ENCODE measurements at regions not wholly inside any gene's neighbourhood (a gene's known extent, or its start where the extent isn't known, plus 50 kb on each side); places are given as distances from the start of the nearest gene placed in this dataset.
A peak's percentile ranks its signal among the peaks of the same experiment; 100 is the strongest.

DNA sequence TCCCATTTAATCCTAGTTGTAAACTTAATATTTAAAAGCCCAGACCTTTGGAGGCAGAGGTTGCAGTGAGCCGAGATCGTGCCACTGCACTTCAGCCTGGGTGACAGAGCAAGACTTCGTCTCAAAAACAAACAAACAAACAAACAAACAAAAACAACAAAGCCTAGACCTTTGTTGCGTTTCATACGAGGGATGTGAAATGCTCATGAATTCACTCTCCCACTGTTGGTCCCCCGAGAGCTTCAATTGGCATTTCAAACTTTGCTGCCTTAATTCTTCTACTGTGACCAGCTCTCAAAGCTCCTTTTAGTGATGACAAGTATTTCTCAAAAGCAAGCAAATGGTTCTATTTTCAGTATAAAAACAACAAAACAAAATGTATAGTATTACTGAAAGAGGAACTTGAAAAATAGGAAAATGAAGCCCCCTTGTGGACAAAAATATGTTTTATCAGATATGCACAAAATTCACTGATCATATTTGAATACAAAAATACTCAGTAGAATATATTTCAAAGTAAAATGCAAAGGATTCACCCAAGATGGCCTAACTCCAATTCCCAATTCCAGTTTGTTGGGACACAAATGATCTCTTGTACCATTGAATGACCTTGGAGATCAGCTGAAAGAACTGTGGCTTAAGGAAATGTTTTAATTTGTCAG, 140.4 kb downstream of the ESM1 start:
- POLR2A ChIA-PET = no interaction called here
- Mint-ChIP-seq H3K4me1 (ENCODE audit: low read depth, unreplicated experiment) (no peaks in the 10 kb centered on the region), H3K9me3 (ENCODE audit: unreplicated experiment) (no peaks in the 10 kb centered on the region), H3K36me3 (ENCODE audit: insufficient read depth, unreplicated experiment) (no peaks in the 10 kb centered on the region), H3K27me3 (ENCODE audit: insufficient read depth, unreplicated experiment) (peaks cover 11% of the 10 kb centered on the region), H3K27ac (ENCODE audit: unreplicated experiment) (no peak overlapping the region), H3K4me3 (ENCODE audit: unreplicated experiment) (no peak overlapping the region)
- no TSS peak for BruUV-seq (replicated peaks)
- Histone ChIP-seq H3K4me1 (no peaks in the 10 kb centered on the region), H3K4me3 (ENCODE audit: low read depth, low read length) (no peak overlapping the region), H3K36me3 (ENCODE audit: control insufficient read depth, insufficient read depth, low read length) (no peaks in the 10 kb centered on the region), H3K27me3 (replicated peaks; ENCODE audit: control insufficient read depth, insufficient read depth, low read length) (no peaks in the 10 kb centered on the region), H3K9me3 (no peaks in the 10 kb centered on the region)
- TF ChIP-seq, protein P1, sequence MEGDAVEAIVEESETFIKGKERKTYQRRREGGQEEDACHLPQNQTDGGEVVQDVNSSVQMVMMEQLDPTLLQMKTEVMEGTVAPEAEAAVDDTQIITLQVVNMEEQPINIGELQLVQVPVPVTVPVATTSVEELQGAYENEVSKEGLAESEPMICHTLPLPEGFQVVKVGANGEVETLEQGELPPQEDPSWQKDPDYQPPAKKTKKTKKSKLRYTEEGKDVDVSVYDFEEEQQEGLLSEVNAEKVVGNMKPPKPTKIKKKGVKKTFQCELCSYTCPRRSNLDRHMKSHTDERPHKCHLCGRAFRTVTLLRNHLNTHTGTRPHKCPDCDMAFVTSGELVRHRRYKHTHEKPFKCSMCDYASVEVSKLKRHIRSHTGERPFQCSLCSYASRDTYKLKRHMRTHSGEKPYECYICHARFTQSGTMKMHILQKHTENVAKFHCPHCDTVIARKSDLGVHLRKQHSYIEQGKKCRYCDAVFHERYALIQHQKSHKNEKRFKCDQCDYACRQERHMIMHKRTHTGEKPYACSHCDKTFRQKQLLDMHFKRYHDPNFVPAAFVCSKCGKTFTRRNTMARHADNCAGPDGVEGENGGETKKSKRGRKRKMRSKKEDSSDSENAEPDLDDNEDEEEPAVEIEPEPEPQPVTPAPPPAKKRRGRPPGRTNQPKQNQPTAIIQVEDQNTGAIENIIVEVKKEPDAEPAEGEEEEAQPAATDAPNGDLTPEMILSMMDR (IDR thresholded peaks at IDR 0.05; ENCODE audit: insufficient read depth in 1 of 2, low read depth in 1 of 2, low read length in 1 of 2, severe bottlenecking in 1 of 2, unreplicated experiment in 1 of 2) = peak; percentile 41 to 50
- intact Hi-C loops (cut with micrococcal nuclease; ENCODE audit: unreplicated experiment) = loop anchor here (1.0 to 10.0 kb wide), 4 partner anchors 80 to 602 kb away; partner anchors contain the start of gene SNX18
- CTCF ChIA-PET = interaction anchor here (0.7 to 2.7 kb wide), 6 partner anchors 22 to 328 kb away, joined by 3 to 22 read pairs (median 4); partner anchors contain the start of gene SNX18
- DNase-seq = peak in 1 of 2 experiments; percentile 18

DNA sequence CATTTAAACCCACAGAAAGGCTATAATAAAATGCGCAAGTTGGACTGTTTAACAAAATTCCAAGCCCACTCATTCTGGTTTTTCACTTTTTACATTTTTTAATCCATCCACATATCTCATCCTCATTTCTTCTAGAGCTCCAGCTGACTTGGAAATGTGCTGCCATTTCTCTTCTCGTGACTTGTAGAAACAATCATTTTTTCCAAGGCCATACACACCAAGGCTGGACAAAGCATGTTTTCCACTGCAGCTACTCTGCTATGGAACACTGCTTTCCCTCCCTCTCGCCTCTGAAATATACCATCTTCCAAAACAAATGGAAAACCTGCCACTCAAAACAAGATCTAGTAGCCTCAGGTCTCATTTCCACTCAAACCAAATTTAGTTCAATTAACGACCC, 141.1 kb downstream of the ESM1 start:
- no TSS peak for BruUV-seq (replicated peaks)
- no peaks in the 10 kb centered on the region for H3K27me3 ChIP-seq (replicated peaks; ENCODE audit: control insufficient read depth, insufficient read depth, low read length)
- Mint-ChIP-seq H3K4me3 (ENCODE audit: unreplicated experiment) (no peak overlapping the region), H3K9me3 (ENCODE audit: unreplicated experiment) (no peaks in the 10 kb centered on the region), H3K27ac (ENCODE audit: unreplicated experiment) (no peak overlapping the region), H3K4me1 (ENCODE audit: low read depth, unreplicated experiment) (no peaks in the 10 kb centered on the region), H3K27me3 (ENCODE audit: insufficient read depth, unreplicated experiment) (peaks cover 7% of the 10 kb centered on the region), H3K36me3 (ENCODE audit: insufficient read depth, unreplicated experiment) (no peaks in the 10 kb centered on the region)
- no peak overlapping the region for H3K4me3 ChIP-seq (ENCODE audit: low read depth, low read length)
- intact Hi-C loops (cut with micrococcal nuclease; ENCODE audit: unreplicated experiment) = loop anchor here (10.0 kb wide), 2 partner anchors 79 to 219 kb away; no protein-coding TSS in a partner anchor
- POLR2A ChIA-PET = no interaction called here
- H3K4me1 ChIP-seq = no peaks in the 10 kb centered on the region
- CTCF ChIA-PET = interaction anchor here (1.0 to 2.7 kb wide), 4 partner anchors 23 to 327 kb away, joined by 3 to 22 read pairs (median 4); partner anchors contain the start of gene SNX18
- H3K36me3 ChIP-seq (ENCODE audit: control insufficient read depth, insufficient read depth, low read length) = no peaks in the 10 kb centered on the region
- no peak for DNase-seq
- H3K9me3 ChIP-seq = no peaks in the 10 kb centered on the region
- TF ChIP-seq, protein P1 (IDR thresholded peaks at IDR 0.05; ENCODE audit: insufficient read depth in 1 of 2, low read depth in 1 of 2, low read length in 1 of 2, severe bottlenecking in 1 of 2, unreplicated experiment in 1 of 2) = no peak

DNA sequence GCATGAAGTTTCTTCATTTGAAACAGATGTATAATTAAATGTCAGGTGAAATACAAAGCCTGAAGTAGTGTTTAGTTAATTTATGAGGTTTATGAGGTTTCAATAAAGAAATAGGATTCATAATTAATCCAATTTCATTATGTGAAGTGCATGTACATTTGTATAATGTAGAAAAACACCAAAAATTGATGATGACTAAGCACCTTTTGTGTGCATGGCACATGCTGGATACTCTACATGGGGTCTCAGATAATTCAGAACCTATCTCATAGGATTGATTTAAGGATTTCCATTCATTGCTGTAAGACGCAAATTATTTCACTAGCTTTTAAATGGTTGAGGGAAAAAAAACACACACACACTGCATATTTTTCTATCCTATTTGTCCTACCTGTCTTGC, 143.9 kb downstream of the ESM1 start:
- H3K4me1 ChIP-seq = peaks cover 16% of the 10 kb centered on the region
- no peaks in the 10 kb centered on the region for H3K27me3 ChIP-seq (replicated peaks; ENCODE audit: control insufficient read depth, insufficient read depth, low read length)
- Mint-ChIP-seq H3K4me3 (ENCODE audit: unreplicated experiment) (no peak overlapping the region), H3K27me3 (ENCODE audit: insufficient read depth, unreplicated experiment) (no peaks in the 10 kb centered on the region), H3K36me3 (ENCODE audit: insufficient read depth, unreplicated experiment) (no peaks in the 10 kb centered on the region), H3K9me3 (ENCODE audit: unreplicated experiment) (no peaks in the 10 kb centered on the region), H3K4me1 (ENCODE audit: low read depth, unreplicated experiment) (peaks cover 13% of the 10 kb centered on the region), H3K27ac (ENCODE audit: unreplicated experiment) (no peak overlapping the region)
- POLR2A ChIA-PET = no interaction called here
- no peak for DNase-seq
- BruUV-seq (replicated peaks) = no TSS peak
- TF ChIP-seq, protein P1 (IDR thresholded peaks at IDR 0.05; ENCODE audit: insufficient read depth in 1 of 2, low read depth in 1 of 2, low read length in 1 of 2, severe bottlenecking in 1 of 2, unreplicated experiment in 1 of 2) = no peak
- 0 out of 2 replicates have a peak, but pooled peaks cover 3% of the 10 kb centered on the region for H3K9me3 ChIP-seq
- intact Hi-C loops (cut with micrococcal nuclease; ENCODE audit: unreplicated experiment) = loop anchor here (10.0 kb wide), 2 partner anchors 77 to 217 kb away; no protein-coding TSS in a partner anchor
- CTCF ChIA-PET = no interaction called here
- no peaks in the 10 kb centered on the region for H3K36me3 ChIP-seq (ENCODE audit: control insufficient read depth, insufficient read depth, low read length)
- no peak overlapping the region for H3K4me3 ChIP-seq (ENCODE audit: low read depth, low read length)
